ENCODE measurements at regions not wholly inside any gene's neighbourhood (a gene's known extent, or its start where the extent isn't known, plus 50 kb on each side); places are given as distances from the start of the nearest gene placed in this dataset.

DNA sequence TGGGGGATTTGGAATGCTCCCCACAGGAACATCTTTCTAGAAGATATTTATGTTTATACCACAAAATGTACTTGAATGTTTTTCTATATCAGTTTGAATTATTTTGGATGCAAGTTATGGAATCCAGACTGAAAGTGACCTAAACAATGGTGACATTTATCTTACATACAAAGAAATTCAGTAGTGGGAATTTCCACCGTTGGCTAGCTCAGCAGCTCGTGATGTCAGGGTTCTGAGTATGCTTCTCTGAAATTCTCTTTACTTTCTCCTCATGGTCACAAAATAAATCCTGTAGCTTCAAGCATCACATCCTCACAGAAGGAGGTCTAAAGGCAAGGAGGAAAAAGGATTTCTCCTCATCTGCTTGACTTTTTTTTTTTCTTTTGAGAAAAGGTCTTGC is 105.3 kb downstream of the AKAIN1 start:
- DNase-seq (ENCODE audit: low read depth in 1 of 2, low spot score in 1 of 2) (no peak), FAIRE-seq (no peak), ATAC-seq (no peak)
- 0% methylated on average over 2 of the region's 2 CpGs for WGBS (ENCODE audit: missing lambda C conversion rate)
- POLR2A ChIA-PET = no interaction called here
- CTCF ChIA-PET = no interaction called here
- no peak overlapping the region for H3K27ac ChIP-seq
- no peak for TF ChIP-seq TP53 (CRISPR knock-in tag; IDR thresholded peaks at IDR 0.05)
- TF ChIP-seq, protein P1, sequence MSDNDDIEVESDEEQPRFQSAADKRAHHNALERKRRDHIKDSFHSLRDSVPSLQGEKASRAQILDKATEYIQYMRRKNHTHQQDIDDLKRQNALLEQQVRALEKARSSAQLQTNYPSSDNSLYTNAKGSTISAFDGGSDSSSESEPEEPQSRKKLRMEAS (IDR thresholded peaks at IDR 0.05) = no peak
- TF ChIP-seq BCL3 (IDR thresholded peaks at IDR 0.05) = no peak
- TF ChIP-seq, protein P2, sequence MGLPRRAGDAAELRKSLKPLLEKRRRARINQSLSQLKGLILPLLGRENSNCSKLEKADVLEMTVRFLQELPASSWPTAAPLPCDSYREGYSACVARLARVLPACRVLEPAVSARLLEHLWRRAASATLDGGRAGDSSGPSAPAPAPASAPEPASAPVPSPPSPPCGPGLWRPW (IDR thresholded peaks at IDR 0.05) = no peak
- TF ChIP-seq MAFK (IDR thresholded peaks at IDR 0.05; ENCODE audit: partially characterized antibody) = no peak
- no peak for TF ChIP-seq TFCP2L1 (CRISPR knock-in tag; IDR thresholded peaks at IDR 0.05)
- TF ChIP-seq EHF (CRISPR knock-in tag; IDR thresholded peaks at IDR 0.05) = no peak
- no peak for TF ChIP-seq MYC (IDR thresholded peaks at IDR 0.05; ENCODE audit: borderline replicate concordance, low read length)
- TF ChIP-seq, protein P3, sequence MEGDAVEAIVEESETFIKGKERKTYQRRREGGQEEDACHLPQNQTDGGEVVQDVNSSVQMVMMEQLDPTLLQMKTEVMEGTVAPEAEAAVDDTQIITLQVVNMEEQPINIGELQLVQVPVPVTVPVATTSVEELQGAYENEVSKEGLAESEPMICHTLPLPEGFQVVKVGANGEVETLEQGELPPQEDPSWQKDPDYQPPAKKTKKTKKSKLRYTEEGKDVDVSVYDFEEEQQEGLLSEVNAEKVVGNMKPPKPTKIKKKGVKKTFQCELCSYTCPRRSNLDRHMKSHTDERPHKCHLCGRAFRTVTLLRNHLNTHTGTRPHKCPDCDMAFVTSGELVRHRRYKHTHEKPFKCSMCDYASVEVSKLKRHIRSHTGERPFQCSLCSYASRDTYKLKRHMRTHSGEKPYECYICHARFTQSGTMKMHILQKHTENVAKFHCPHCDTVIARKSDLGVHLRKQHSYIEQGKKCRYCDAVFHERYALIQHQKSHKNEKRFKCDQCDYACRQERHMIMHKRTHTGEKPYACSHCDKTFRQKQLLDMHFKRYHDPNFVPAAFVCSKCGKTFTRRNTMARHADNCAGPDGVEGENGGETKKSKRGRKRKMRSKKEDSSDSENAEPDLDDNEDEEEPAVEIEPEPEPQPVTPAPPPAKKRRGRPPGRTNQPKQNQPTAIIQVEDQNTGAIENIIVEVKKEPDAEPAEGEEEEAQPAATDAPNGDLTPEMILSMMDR (IDR thresholded peaks at IDR 0.05) = no peak
- TF ChIP-seq HDAC2 (IDR thresholded peaks at IDR 0.05) = no peak
- no peak for TF ChIP-seq RARB (CRISPR knock-in tag; IDR thresholded peaks at IDR 0.05)
- no peak for TF ChIP-seq BHLHE40 (IDR thresholded peaks at IDR 0.05; ENCODE audit: low read depth, low read length)
- no peak for TF ChIP-seq CBX2 (IDR thresholded peaks at IDR 0.05; ENCODE audit: borderline replicate concordance, low read depth)
- TF ChIP-seq, protein P4, sequence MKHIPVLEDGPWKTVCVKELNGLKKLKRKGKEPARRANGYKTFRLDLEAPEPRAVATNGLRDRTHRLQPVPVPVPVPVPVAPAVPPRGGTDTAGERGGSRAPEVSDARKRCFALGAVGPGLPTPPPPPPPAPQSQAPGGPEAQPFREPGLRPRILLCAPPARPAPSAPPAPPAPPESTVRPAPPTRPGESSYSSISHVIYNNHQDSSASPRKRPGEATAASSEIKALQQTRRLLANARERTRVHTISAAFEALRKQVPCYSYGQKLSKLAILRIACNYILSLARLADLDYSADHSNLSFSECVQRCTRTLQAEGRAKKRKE (CRISPR knock-in tag; IDR thresholded peaks at IDR 0.05; ENCODE audit: low read depth) = no peak
- TF ChIP-seq FOXS1 (CRISPR knock-in tag; IDR thresholded peaks at IDR 0.05) = no peak
- TF ChIP-seq POLR2A (IDR thresholded peaks at IDR 0.05; ENCODE audit: low read length) = no peak
- H3K4me3 ChIP-seq = no peak overlapping the region
- no peaks in the 10 kb centered on the region for H3K4me1 ChIP-seq
- H3K4me2 ChIP-seq = no peak overlapping the region
- no peaks in the 10 kb centered on the region for H3K9me3 ChIP-seq

DNA sequence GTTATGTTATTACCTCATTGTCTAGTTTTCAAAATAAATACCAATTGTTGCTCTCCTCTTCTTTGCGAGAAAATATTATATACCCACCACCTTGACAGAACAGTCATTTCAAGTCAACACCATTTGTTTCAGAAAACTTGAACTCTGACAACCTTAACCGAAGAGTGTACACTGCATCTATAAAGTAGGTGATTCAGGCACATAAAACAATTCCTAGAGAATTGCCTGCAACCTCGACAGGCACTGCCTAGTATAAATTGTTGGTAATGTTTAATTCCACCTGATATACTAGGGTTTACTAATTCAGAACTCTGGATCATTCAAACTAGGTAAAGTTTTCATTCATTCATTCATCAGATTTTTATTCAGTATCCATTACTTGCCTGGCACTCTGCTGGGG is 121.8 kb downstream of the AKAIN1 start:
- WGBS (ENCODE audit: missing lambda C conversion rate) = 15% methylated on average over 3 of the region's 3 CpGs
- H3K27ac ChIP-seq = no peak overlapping the region
- CTCF ChIA-PET = no interaction called here
- no peak for FAIRE-seq
- TF ChIP-seq KDM5A (IDR thresholded peaks at IDR 0.05) (no peak), POLR2AphosphoS2 (conservative IDR thresholded peaks at IDR 0.05; ENCODE audit: low read length) (no peak), CEBPB (IDR thresholded peaks at IDR 0.05) (no peak), JUN (IDR thresholded peaks at IDR 0.05) (no peak), E2F6 (IDR thresholded peaks at IDR 0.05; ENCODE audit: borderline replicate concordance, low read depth) (no peak), SREBF2 (IDR thresholded peaks at IDR 0.05) (no peak), HDAC2 (IDR thresholded peaks at IDR 0.05) (no peak), RCOR1 (IDR thresholded peaks at IDR 0.05; ENCODE audit: low read depth, low read length) (no peak), TP53 (CRISPR knock-in tag; IDR thresholded peaks at IDR 0.05) (no peak), ZNF302 (CRISPR knock-in tag; IDR thresholded peaks at IDR 0.05) (no peak), BCL3 (IDR thresholded peaks at IDR 0.05) (no peak), MAZ (IDR thresholded peaks at IDR 0.05; ENCODE audit: borderline replicate concordance, low read depth, low read length) (no peak), CBX2 (IDR thresholded peaks at IDR 0.05; ENCODE audit: borderline replicate concordance, low read depth) (no peak)
- TF ChIP-seq, protein P5, sequence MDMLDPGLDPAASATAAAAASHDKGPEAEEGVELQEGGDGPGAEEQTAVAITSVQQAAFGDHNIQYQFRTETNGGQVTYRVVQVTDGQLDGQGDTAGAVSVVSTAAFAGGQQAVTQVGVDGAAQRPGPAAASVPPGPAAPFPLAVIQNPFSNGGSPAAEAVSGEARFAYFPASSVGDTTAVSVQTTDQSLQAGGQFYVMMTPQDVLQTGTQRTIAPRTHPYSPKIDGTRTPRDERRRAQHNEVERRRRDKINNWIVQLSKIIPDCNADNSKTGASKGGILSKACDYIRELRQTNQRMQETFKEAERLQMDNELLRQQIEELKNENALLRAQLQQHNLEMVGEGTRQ (IDR thresholded peaks at IDR 0.05) = no peak
- ATAC-seq = no peak
- POLR2A ChIA-PET = no interaction called here
- no peak overlapping the region for H3K4me2 ChIP-seq
- no peaks in the 10 kb centered on the region for H3K9me3 ChIP-seq
- no peak overlapping the region for H3K4me3 ChIP-seq
- DNase-seq (ENCODE audit: low read depth in 1 of 2, low spot score in 1 of 2) = no peak
- H3K4me1 ChIP-seq = no peaks in the 10 kb centered on the region

Data from A549 (cell line).